ENCODE measurements at regions not wholly inside any gene's neighbourhood (a gene's known extent, or its start where the extent isn't known, plus 50 kb on each side); places are given as distances from the start of the nearest gene placed in this dataset.

DNA sequence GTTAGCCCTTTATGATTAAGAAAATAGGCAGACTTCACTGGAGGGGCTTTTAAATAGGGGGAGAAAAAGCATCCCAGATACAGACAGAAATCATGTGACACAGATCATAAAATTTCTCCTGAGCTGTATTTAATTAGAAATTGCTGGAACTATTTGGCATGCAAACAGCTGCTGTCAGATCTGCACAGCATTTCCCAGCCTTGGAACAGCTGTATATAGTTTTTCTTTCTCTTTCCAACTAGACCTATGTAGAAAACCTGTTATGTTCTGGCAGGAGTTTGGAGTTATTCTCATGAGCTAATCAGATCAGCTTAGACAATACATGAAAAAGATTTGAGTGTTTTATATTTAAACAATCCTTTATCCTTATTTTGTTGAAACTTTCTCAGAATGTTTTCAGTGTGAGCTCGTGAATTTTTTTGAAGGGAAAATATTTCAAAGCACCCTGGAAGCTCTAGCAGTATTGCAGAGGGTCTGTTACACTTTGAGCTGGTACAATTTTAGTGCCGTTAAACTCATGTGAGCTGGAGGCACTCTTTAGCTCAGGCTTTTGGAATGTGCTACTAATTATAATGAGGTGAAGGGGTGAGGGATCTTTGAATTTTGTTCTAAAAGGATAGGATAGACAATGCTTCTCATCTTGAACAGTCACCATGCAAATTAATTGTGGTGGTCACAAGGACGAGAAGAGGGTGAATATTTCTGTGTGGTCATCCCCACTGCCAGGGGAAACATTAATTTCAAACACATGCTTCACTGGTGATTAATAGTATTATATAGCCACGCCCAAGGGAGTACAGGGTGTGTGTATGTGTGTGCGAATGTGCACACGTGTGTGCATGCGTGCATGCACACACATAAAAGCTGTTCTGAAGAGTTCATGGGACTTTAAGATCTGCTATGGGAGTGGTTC is 239.4 kb upstream of the FBXL7 start:
- H3K4me1 Mint-ChIP-seq: peaks cover 44% of the 10 kb centered on the region
- H3K36me3 Mint-ChIP-seq (ENCODE audit: low read depth): no peaks in the 10 kb centered on the region
- peak overlapping the region; percentile 12 to 65 (median 54) for H3K4me3 Mint-ChIP-seq
- H3K9me3 Mint-ChIP-seq: no peaks in the 10 kb centered on the region
- H3K27me3 Mint-ChIP-seq (ENCODE audit: low read depth): peaks cover 7% of the 10 kb centered on the region
- TF ChIP-seq, protein P1, sequence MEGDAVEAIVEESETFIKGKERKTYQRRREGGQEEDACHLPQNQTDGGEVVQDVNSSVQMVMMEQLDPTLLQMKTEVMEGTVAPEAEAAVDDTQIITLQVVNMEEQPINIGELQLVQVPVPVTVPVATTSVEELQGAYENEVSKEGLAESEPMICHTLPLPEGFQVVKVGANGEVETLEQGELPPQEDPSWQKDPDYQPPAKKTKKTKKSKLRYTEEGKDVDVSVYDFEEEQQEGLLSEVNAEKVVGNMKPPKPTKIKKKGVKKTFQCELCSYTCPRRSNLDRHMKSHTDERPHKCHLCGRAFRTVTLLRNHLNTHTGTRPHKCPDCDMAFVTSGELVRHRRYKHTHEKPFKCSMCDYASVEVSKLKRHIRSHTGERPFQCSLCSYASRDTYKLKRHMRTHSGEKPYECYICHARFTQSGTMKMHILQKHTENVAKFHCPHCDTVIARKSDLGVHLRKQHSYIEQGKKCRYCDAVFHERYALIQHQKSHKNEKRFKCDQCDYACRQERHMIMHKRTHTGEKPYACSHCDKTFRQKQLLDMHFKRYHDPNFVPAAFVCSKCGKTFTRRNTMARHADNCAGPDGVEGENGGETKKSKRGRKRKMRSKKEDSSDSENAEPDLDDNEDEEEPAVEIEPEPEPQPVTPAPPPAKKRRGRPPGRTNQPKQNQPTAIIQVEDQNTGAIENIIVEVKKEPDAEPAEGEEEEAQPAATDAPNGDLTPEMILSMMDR (IDR thresholded peaks at IDR 0.05; ENCODE audit: unreplicated experiment in 3 of 3): no peak
- peak overlapping the region; percentile 89 to 95 (median 93) for H3K27ac Mint-ChIP-seq

GRCh38 chr5:15256485-15256884 is 243.5 kb upstream of the FBXL7 start:
- H3K27me3 Mint-ChIP-seq (ENCODE audit: low read depth): peaks cover 4% of the 10 kb centered on the region
- no peak overlapping the region for H3K27ac Mint-ChIP-seq
- H3K4me3 Mint-ChIP-seq: no peak overlapping the region
- H3K4me1 Mint-ChIP-seq: peaks cover 35% of the 10 kb centered on the region
- TF ChIP-seq, protein P1 (IDR thresholded peaks at IDR 0.05; ENCODE audit: unreplicated experiment in 3 of 3): no peak
- H3K36me3 Mint-ChIP-seq (ENCODE audit: low read depth): no peaks in the 10 kb centered on the region
- no peaks in the 10 kb centered on the region for H3K9me3 Mint-ChIP-seq

- Mint-ChIP-seq H3K27ac (no peak overlapping the region), H3K4me1 (peaks cover 26% of the 10 kb centered on the region), H3K27me3 (ENCODE audit: low read depth) (no peaks in the 10 kb centered on the region), H3K4me3 (no peak overlapping the region), H3K9me3 (no peaks in the 10 kb centered on the region), H3K36me3 (ENCODE audit: low read depth) (no peaks in the 10 kb centered on the region)
- TF ChIP-seq, protein P1 (IDR thresholded peaks at IDR 0.05; ENCODE audit: unreplicated experiment in 3 of 3): no peak
Observed at GRCh38 chr5:15255576-15255975, 244.4 kb upstream of the FBXL7 start.

GRCh38 chr5:15254607-15255006 is 245.4 kb upstream of the FBXL7 start:
- H3K4me1 Mint-ChIP-seq: peaks cover 16% of the 10 kb centered on the region
- TF ChIP-seq, protein P1 (IDR thresholded peaks at IDR 0.05; ENCODE audit: unreplicated experiment in 3 of 3): no peak
- no peaks in the 10 kb centered on the region for H3K36me3 Mint-ChIP-seq (ENCODE audit: low read depth)
- no peaks in the 10 kb centered on the region for H3K9me3 Mint-ChIP-seq
- no peaks in the 10 kb centered on the region for H3K27me3 Mint-ChIP-seq (ENCODE audit: low read depth)
- no peak overlapping the region for H3K27ac Mint-ChIP-seq
- H3K4me3 Mint-ChIP-seq: no peak overlapping the region

DNA sequence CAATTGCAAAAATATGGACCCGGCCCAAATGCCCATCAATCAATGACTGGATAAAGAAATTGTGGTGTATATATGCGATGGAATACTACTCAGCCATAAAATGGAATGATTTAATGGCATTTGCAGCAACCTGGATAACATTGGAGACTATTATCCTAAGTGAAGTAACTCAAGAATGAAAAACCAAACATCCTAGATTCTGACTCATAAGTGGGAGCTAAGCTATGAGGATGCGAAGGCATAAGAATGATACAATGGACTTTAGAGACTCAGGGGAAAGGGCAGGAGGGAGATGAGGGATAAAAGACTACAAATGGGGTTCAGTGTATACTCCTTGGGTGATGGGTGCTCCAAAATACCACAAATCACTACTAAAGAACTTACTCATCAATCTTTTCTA is 247.6 kb upstream of the FBXL7 start:
- Mint-ChIP-seq H3K27ac (no peak overlapping the region), H3K4me1 (peaks cover 6% of the 10 kb centered on the region), H3K27me3 (ENCODE audit: low read depth) (no peaks in the 10 kb centered on the region), H3K36me3 (ENCODE audit: low read depth) (peaks cover 4% of the 10 kb centered on the region), H3K9me3 (peaks cover 3% of the 10 kb centered on the region), H3K4me3 (no peak overlapping the region)
- TF ChIP-seq, protein P1 (IDR thresholded peaks at IDR 0.05; ENCODE audit: unreplicated experiment in 3 of 3): no peak

- Mint-ChIP-seq H3K4me3 (no peak overlapping the region), H3K4me1 (no peaks in the 10 kb centered on the region), H3K27ac (peak overlapping the region in 1 of 3 experiments; percentile 37), H3K9me3 (peaks cover 19% of the 10 kb centered on the region), H3K36me3 (ENCODE audit: low read depth) (peaks cover 12% of the 10 kb centered on the region), H3K27me3 (ENCODE audit: low read depth) (no peaks in the 10 kb centered on the region)
- TF ChIP-seq, protein P1 (IDR thresholded peaks at IDR 0.05; ENCODE audit: unreplicated experiment in 3 of 3): no peak
Observed at GRCh38 chr5:15249152-15249551, 250.8 kb upstream of the FBXL7 start.

Measured in nephron (organoid).